ENCODE measurements at regions not wholly inside any gene's neighbourhood (a gene's known extent, or its start where the extent isn't known, plus 50 kb on each side); places are given as distances from the start of the nearest gene placed in this dataset.

DNA sequence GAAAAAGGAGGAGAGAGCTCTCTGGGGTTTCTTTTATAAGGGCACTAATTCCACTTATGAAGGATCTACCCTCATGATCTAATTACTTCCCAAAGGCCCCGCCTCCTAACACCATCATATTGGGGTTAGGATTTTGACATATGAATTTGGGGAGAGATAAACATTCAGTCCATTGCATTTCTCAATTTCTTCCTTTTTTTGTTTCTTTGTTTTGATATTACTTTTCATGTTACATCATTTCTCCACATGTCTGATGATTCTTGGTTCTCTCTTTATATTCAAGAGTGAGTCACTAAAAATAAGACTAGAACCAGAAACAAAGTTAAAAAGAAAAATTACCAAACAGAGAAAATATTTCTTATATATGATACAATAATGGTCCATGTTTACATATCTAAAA is 63.2 kb upstream of the DUSP10 start:
- no peaks in the 10 kb centered on the region for H3K27me3 ChIP-seq
- ATAC-seq (no peak), DNase-seq (no peak), FAIRE-seq (no peak)
- H3K36me3 ChIP-seq = no peaks in the 10 kb centered on the region
- 91 to 97% methylated on average over 1 of the region's 1 CpG for WGBS, 2 donors
- H3K4me1 ChIP-seq = peaks cover 15 to 19% (median 18%) of the 10 kb centered on the region in 3 donors
- H3K9me3 ChIP-seq = no peaks in the 10 kb centered on the region
- no peak for TF ChIP-seq CTCF (IDR thresholded peaks at IDR 0.05)
- intact Hi-C loops (cut with DNase I) = no loop called here
- no peak overlapping the region for H3K4me3 ChIP-seq
- H3K27ac ChIP-seq = no peak overlapping the region

GRCh38 chr1:221804303-221804702 is 62.4 kb upstream of the DUSP10 start:
- no peak for DNase-seq
- Histone ChIP-seq H3K4me1 (peaks cover 15 to 19% (median 18%) of the 10 kb centered on the region in 3 donors), H3K27me3 (no peaks in the 10 kb centered on the region), H3K9me3 (no peaks in the 10 kb centered on the region), H3K36me3 (no peaks in the 10 kb centered on the region), H3K4me3 (no peak overlapping the region), H3K27ac (no peak overlapping the region)
- FAIRE-seq = no peak
- peak; percentile 87 to 96 (median 94) for ATAC-seq
- 18 to 21% methylated on average over 3 of the region's 3 CpGs for WGBS, 2 donors
- intact Hi-C loops (cut with DNase I) = no loop called here
- TF ChIP-seq CTCF (IDR thresholded peaks at IDR 0.05) = no peak

GRCh38 chr1:221801773-221802516 is 60.1 kb upstream of the DUSP10 start:
- no peak overlapping the region for H3K4me3 ChIP-seq
- no peaks in the 10 kb centered on the region for H3K36me3 ChIP-seq
- DNase-seq (no peak), ATAC-seq (peak in 3 of 4 donors; percentile 32 to 60 (median 33)), FAIRE-seq (no peak)
- H3K4me1 ChIP-seq = peaks cover 15 to 18% (median 15%) of the 10 kb centered on the region in 3 donors
- WGBS, 2 donors = 15 to 40% methylated on average over 1 of the region's 1 CpG
- H3K9me3 ChIP-seq = no peaks in the 10 kb centered on the region
- intact Hi-C loops (cut with DNase I) = no loop called here
- H3K27ac ChIP-seq = no peak overlapping the region
- no peaks in the 10 kb centered on the region for H3K27me3 ChIP-seq
- no peak for TF ChIP-seq CTCF (IDR thresholded peaks at IDR 0.05)

GRCh38 chr1:221801251-221801661 is 59.4 kb upstream of the DUSP10 start:
- ATAC-seq = no peak
- no peak for FAIRE-seq
- Histone ChIP-seq H3K9me3 (no peaks in the 10 kb centered on the region), H3K27ac (no peak overlapping the region), H3K27me3 (no peaks in the 10 kb centered on the region), H3K4me3 (no peak overlapping the region), H3K36me3 (no peaks in the 10 kb centered on the region), H3K4me1 (peaks cover 13 to 18% (median 15%) of the 10 kb centered on the region in 3 donors)
- no peak for TF ChIP-seq CTCF (IDR thresholded peaks at IDR 0.05)
- DNase-seq = no peak
- intact Hi-C loops (cut with DNase I) = no loop called here
- 93 to 95% methylated on average over 3 of the region's 3 CpGs for WGBS, 2 donors

DNA sequence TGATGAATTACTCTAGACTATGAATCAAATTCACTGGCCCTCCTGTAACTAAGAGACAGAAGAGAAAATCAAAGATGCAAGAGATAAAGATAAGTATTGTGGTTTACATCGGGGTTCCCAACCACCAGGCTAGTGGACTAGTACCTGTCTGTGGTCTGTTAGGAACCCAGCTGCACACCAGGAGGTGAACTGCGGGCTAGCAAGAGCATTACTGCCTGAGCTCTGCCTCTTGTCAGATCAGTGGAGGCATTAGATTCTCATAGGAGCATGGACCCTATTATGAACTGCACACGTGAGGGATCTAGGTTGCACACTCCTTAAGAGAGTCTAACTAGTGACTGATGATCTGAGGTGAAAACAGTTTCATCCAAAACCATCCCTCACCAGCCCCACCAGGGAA is 58.9 kb upstream of the DUSP10 start:
- intact Hi-C loops (cut with DNase I) = no loop called here
- H3K4me1 ChIP-seq = peaks cover 13 to 18% (median 15%) of the 10 kb centered on the region in 3 donors
- H3K36me3 ChIP-seq = no peaks in the 10 kb centered on the region
- FAIRE-seq = no peak
- WGBS, 2 donors = 52 to 79% methylated on average over 3 of the region's 3 CpGs
- H3K27ac ChIP-seq = no peak overlapping the region
- H3K27me3 ChIP-seq = no peaks in the 10 kb centered on the region
- no peak for DNase-seq
- H3K9me3 ChIP-seq = no peaks in the 10 kb centered on the region
- H3K4me3 ChIP-seq = no peak overlapping the region
- no peak for ATAC-seq
- TF ChIP-seq CTCF (IDR thresholded peaks at IDR 0.05) = no peak
